HepG2 (cell line): ENCODE measurements at regions not wholly inside any gene's neighbourhood (a gene's known extent, or its start where the extent isn't known, plus 50 kb on each side); places are given as distances from the start of the nearest gene placed in this dataset.

ENCODE experiments used
- ARID4A ChIP-seq: sonication (generic); formaldehyde crosslinking; IDR thresholded peaks from 2 replicates; pipeline ENCODE4 v1.5.0; 2020; ENCODE audit warnings: mild to moderate bottlenecking, missing genetic modification reagents, borderline replicate concordance
- ATAD3A ChIP-seq: sonication (generic); formaldehyde crosslinking; IDR thresholded peaks from 2 replicates; pipeline ENCODE4 v1.4.0; 2020; ENCODE audit warnings: missing genetic modification reagents
- CBX2 ChIP-seq, 2 experiments: fragments of 200-600 bp in 1 of 2; sonication (generic); formaldehyde crosslinking in 1 of 2; IDR thresholded peaks; 2 replicates each; pipeline versions ENCODE4 v1.7.0 to v1.8.1; 2018 to 2022; ENCODE audit warnings: low read depth in 2 of 2, low read length in 1 of 2, mild to moderate bottlenecking in 1 of 2, missing genetic modification reagents in 1 of 2
- ERF ChIP-seq: IDR thresholded peaks from 2 replicates; pipeline ENCODE4 v1.6.1; 2018; ENCODE audit warnings: missing biosample characterization, missing genetic modification reagents
- ISL2 ChIP-seq: sonication (generic); formaldehyde crosslinking; IDR thresholded peaks from 2 replicates; pipeline ENCODE4 v1.5.0; 2020; ENCODE audit warnings: missing genetic modification reagents
- MAFG ChIP-seq: sonication (generic); formaldehyde crosslinking; IDR thresholded peaks from 2 replicates; pipeline ENCODE4 v1.5.1; 2020; ENCODE audit warnings: mild to moderate bottlenecking, missing genetic modification reagents
- MIXL1 ChIP-seq: IDR thresholded peaks from 2 replicates; pipeline ENCODE4 v1.6.1; 2016
- PRPF4 ChIP-seq: fragments of 200-400 bp; formaldehyde crosslinking; IDR thresholded peaks from 2 replicates; pipeline ENCODE4 v1.6.1; 2016; ENCODE audit warnings: low read length, low read depth; ENCODE audit not compliant: poor library complexity, severe bottlenecking
- RBFOX2 ChIP-seq: fragments of 200-400 bp; formaldehyde crosslinking; IDR thresholded peaks from 2 replicates; pipeline ENCODE4 v1.6.1; 2017; ENCODE audit warnings: low read depth, mild to moderate bottlenecking, low read length
- SRF ChIP-seq: IDR thresholded peaks from 2 replicates; pipeline ENCODE4 v1.6.1; 2011; ENCODE audit warnings: mild to moderate bottlenecking, low read depth, low read length, moderate library complexity
- TBP ChIP-seq: sonication (generic); formaldehyde crosslinking; IDR thresholded peaks from 2 replicates; pipeline ENCODE4 v1.5.0; 2020; ENCODE audit warnings: missing genetic modification reagents
- THAP9 ChIP-seq: sonication (generic); formaldehyde crosslinking; IDR thresholded peaks from 2 replicates; pipeline ENCODE4; 2020; ENCODE audit warnings: missing genetic modification reagents, mild to moderate bottlenecking, borderline replicate concordance
- YY1 ChIP-seq: IDR thresholded peaks from 2 replicates; pipeline ENCODE4 v1.6.1; 2011; ENCODE audit warnings: low read length, low read depth, moderate library complexity, mild to moderate bottlenecking; ENCODE audit not compliant: insufficient read depth, insufficient replicate concordance
- ZBTB39 ChIP-seq: sonication (generic); formaldehyde crosslinking; IDR thresholded peaks from 2 replicates; pipeline ENCODE4 v1.5.0; 2020; ENCODE audit warnings: missing genetic modification reagents
- ZMYM4 ChIP-seq: sonication (generic); formaldehyde crosslinking; IDR thresholded peaks from 2 replicates; pipeline ENCODE4 v1.8.1; 2023; ENCODE audit warnings: mild to moderate bottlenecking, missing genetic modification reagents
- ZNF101 ChIP-seq: sonication (generic); formaldehyde crosslinking; IDR thresholded peaks from 2 replicates; pipeline ENCODE4 v1.4.0; 2020; ENCODE audit warnings: mild to moderate bottlenecking, low read depth, missing genetic modification reagents, borderline replicate concordance
- ZNF414 ChIP-seq: sonication (generic); formaldehyde crosslinking; IDR thresholded peaks from 2 replicates; pipeline ENCODE4 v1.5.0; 2020; ENCODE audit warnings: missing genetic modification reagents
- ZNF468 ChIP-seq: sonication (generic); formaldehyde crosslinking; IDR thresholded peaks from 2 replicates; pipeline ENCODE4 v1.8.0; 2022; ENCODE audit warnings: mild to moderate bottlenecking, moderate library complexity, missing genetic modification reagents
- ZNF670 ChIP-seq: sonication (generic); formaldehyde crosslinking; IDR thresholded peaks from 2 replicates; pipeline ENCODE4 v1.8.0; 2022; ENCODE audit warnings: mild to moderate bottlenecking, missing genetic modification reagents, borderline replicate concordance
- ZSCAN20 ChIP-seq: sonication (generic); formaldehyde crosslinking; IDR thresholded peaks from 2 replicates; pipeline ENCODE4 v1.4.0; 2020; ENCODE audit warnings: missing genetic modification reagents, mild to moderate bottlenecking, borderline replicate concordance

GRCh38 chr3:188026191-188026968 is 127.6 kb upstream of the LPP start (continued):
- TF ChIP-seq ATAD3A (CRISPR knock-in tag): no peak
- TF ChIP-seq RBFOX2: no peak
- TF ChIP-seq ZNF414 (CRISPR knock-in tag): peak; percentile 43; the same call in 1 of the 2 replicates
- no peak for TF ChIP-seq PRPF4
- no peak for TF ChIP-seq ZNF468
- TF ChIP-seq YY1: no peak
- no peak for TF ChIP-seq MAFG (CRISPR knock-in tag)
- TF ChIP-seq ZSCAN20: no peak
- peak; percentile 34; the same call in 1 of the 2 replicates for TF ChIP-seq ARID4A (CRISPR knock-in tag)
- TF ChIP-seq THAP9 (CRISPR knock-in tag): no peak
- no peak for TF ChIP-seq CBX2 (IDR thresholded peaks at IDR 0.05; ENCODE audit: low read depth, low read length)
- TF ChIP-seq CBX2 (CRISPR knock-in tag; IDR thresholded peaks at IDR 0.05; ENCODE audit: low read depth): no peak
- TF ChIP-seq ISL2: peak; percentile 85
- no peak for TF ChIP-seq ZNF670
- TF ChIP-seq ERF (CRISPR knock-in tag): no peak
- TF ChIP-seq MIXL1 (CRISPR knock-in tag): peak; percentile 87
- TF ChIP-seq ZNF101 (CRISPR knock-in tag): no peak
- TF ChIP-seq TBP (CRISPR knock-in tag): no peak
- TF ChIP-seq SRF: no peak
- peak; percentile 29; the same call in 1 of the 2 replicates for TF ChIP-seq ZMYM4 (CRISPR knock-in tag)
- peak; percentile 8; the same call in 1 of the 2 replicates for TF ChIP-seq ZBTB39 (CRISPR knock-in tag)
